PC-9 (cell line): ENCODE measurements at regions not wholly inside any gene's neighbourhood (a gene's known extent, or its start where the extent isn't known, plus 50 kb on each side); places are given as distances from the start of the nearest gene placed in this dataset.

Experiments
- CTCF ChIP-seq: fragments of 200-600 bp; sonication (generic); conservative IDR thresholded peaks from 2 replicates; pipeline ENCODE4 v1.6.1; 2017; ENCODE audit warnings: mixed run types, antibody characterized with exemption, mild to moderate bottlenecking, moderate library complexity
- EZH2 ChIP-seq: fragments of 200-600 bp; sonication (generic); IDR thresholded peaks from 2 replicates; pipeline ENCODE4 v1.8.0; 2017; ENCODE audit warnings: antibody characterized with exemption, low read depth

- TF ChIP-seq EZH2 (no peak), CTCF (no peak)
These were observed 154.1 kb upstream of the ATP2B1 start for GRCh38 chr12:89862511-89863445.
